Head of caudate nucleus (tissue), 42 donors: ENCODE measurements at regions not wholly inside any gene's neighbourhood (a gene's known extent, or its start where the extent isn't known, plus 50 kb on each side); places are given as distances from the start of the nearest gene placed in this dataset.
"Not testable (repeated sequence)": the region's sequence is repeated elsewhere in the genome, so short reads cannot be mapped to it uniquely, and the experiment has no call there.

ENCODE experiments used
- DNase-seq, 42 donors: peaks; one replicate each; pipeline versions ENCODE4 v3.0.0 to v3.0.0-alpha.2; 2020 to 2021; ENCODE audit warnings: mixed read lengths in 7 of 42
- intact Hi-C: fragments of 100-400 bp; cut with DNase I; formaldehyde crosslinking; loops from one replicate; pipeline ENCODE4 v1.15.0; 2022

DNA sequence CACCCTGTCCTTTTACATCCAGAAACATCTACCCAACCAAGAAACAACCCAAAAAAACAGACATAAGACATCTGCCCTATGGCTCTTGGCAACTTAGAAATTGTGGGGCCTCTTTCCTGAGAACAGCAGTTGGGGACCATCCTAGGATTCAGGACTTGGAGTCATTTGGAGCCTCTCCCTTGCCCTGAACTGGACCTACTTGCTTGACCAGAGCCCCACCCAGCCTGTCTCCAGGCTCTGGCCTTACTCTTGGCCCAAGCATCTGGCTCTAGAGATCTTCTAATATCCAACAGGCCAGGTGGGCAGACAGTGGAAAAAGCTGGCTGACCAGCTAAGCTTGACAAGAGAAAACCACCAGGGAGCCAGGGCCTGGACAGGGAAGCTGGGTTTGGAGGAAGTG is 99.1 kb upstream of the C2CD4B start:
- intact Hi-C loops = no loop called here

DNA sequence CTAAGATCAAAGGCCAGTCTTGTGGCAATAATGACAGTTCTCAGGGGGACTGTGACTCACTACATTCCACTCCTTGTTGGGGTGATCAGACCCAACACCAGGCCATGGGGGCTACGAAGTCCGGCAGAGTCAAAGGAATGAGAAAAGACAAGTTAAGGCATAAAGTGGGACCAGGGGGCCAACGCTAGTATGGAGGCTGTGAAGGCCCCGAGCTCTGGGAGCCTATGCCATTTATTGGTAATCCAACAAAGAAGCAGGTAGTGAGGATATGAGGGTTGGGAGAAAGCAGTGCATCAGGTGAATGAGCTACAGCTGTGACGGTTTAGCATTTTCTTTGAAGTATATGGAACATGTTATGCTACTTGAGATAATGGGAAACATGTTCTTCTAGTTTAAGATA is 104.4 kb upstream of the C2CD4B start:
- intact Hi-C loops = no loop called here
- DNase-seq = no peak

More for the DNA sequence above, 99.1 kb upstream of the C2CD4B start:
- no peak for DNase-seq

DNA sequence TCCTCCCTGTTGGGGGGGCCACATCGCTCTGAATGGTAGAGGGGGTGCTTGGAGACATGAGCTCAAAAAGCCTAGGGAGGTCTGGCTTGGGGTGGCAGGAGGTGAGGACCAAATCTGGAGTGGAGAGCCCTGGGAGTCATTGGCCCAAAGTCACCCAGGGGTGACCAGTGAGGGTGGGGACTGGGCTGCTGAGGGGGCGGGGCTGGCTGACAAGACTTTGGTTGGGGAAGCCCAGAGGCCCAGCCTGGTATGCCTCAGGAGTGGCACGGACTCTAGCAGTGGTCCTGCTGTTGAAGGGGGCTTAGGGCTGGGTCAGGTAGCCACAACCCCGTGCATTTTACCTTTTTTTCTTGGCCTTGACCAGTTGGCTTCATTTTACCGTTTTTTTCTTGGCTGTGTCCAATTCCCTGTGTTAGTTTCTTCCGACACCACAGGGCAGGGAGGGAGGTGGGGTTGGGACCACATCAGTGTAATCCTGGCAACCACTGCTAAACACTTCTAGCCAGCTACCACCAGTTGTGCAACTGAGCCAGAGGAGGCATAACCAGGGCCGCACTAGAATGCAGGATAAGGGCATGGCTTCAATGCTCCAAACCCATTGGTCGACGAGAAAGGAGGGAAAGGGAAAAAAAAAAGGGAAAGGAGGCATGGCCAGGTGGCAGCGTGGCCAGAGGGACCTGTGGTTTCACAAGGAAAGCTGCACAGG is 105.3 kb upstream of the C2CD4B start:
- intact Hi-C loops = no loop called here
- no peak for DNase-seq

DNA sequence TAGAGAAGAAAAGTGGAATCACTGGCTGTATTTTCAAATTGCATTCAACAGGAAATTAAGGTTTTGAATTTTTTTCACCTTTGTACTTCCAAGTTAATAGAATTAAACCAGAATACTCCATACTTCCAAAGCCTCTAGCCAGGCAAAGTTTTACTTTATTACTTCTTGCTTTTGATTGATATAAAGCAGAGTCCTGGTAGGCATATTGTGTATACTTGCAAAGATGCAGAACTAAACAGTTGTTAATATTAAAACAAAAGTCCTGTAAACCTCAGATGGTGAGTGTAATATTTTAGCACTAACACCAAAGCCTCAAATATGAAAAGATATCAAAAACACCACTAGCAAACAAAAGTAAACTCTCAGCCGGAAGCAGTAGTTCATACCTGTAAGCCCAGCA is 107.2 kb upstream of the C2CD4B start:
- intact Hi-C loops = no loop called here
- DNase-seq = no peak

DNA sequence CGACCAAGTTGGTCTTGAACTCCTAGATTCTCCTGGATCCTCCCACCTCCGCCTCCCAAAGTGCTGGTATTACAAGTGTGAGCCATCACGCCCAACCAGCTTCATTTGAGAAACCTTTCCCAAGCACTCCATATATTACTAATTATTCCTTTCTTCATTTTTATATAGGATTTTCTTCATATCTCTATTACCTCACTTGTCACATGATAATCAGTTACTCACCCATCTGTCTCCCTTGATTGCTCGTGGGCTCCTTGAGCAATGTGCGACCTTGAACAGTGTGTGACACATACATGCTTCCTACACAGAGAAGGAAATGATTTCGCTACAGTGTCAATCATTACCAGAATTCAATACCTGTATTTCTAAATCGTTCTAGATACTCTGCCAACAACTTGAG is 110.7 kb upstream of the C2CD4B start:
- DNase-seq = peak in 34 of 42 donors; percentile 4 to 80 (median 37)
- intact Hi-C loops = no loop called here

DNA sequence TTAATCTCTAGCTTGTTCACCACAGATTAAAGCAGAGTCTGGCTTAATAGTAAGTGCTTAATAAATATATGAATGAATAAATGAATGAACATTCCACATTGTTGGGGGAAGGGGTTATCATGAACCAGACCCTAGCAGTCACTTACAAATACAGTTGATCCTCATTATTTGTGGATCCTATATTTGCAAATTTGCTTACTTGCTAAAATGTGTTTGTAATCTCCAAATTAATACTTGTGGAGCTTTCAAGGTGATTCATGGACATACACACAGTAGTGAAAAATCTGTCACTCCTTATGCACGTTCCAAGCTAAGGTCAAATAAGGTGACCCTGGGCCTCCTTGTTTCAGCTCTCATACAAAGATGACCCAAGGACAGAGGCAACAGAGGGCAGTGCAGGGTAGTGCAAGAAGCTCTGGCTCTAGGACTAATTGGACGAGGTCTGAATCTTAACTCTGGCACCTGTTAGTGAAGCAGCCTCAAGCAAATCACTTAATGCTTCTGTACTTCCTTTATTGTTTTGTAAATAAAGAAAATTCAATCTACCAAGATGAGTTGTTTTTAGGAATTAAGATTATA is 112.8 kb upstream of the C2CD4B start:
- intact Hi-C loops = no loop called here
- no peak for DNase-seq

DNA sequence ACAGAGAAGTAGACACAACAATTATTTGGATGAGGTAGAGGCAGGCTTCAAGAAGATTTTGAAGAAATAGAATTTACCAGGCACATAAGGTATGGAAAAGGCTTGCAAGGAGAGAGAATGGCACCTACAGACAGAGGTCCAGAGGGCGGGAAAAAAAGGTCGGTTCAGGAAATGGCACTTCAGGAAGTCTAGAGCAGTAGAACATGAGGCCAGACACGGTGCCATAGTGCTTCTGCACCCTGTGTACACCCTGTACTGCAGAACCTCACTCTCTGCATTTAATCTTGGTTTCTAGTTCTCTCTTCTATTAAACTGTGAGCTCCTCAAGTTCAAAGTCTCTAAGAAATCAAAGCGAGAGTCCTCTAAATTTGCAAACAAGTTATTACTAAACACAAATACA is 113.4 kb upstream of the C2CD4B start:
- intact Hi-C loops = no loop called here
- DNase-seq = no peak

DNA sequence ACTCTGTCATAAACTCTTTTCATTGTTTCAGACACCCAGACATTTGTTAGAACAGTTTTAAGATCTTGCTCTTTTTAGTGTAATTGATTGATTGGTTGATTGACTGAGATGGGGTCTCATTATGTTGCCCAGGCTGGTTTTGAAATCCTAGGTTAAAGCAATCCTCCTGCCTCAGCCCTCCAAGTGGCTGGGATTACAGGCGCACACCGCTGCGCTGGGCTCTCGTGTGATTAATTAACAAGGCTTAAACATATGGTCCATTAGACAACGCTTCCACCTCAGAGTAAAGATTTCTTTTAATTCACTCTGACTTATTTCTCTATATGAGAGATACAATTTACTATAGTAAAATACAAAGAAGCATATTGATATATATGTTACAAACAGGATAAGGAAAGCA is 114.0 kb upstream of the C2CD4B start:
- intact Hi-C loops = no loop called here
- no peak for DNase-seq

DNA sequence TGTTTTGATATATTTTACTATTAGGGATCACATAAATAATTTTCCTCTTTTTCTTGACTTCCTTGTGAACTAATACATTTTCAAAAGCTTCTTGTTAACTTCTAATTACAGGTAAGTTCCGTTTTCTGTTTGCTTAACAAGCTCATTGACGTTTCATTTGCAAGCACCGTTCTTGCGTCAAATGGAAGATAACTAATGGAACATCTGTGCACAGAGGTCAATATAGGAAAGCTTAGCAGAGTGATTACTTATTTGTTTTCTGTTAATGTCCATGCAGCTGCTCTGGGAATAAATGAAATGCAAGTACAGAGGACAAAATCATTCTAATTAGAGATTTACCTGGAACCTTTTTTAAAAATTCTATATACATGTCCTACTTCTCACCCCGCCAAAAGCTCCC is 115.5 kb upstream of the C2CD4B start:
- intact Hi-C loops = no loop called here
- no peak for DNase-seq

DNA sequence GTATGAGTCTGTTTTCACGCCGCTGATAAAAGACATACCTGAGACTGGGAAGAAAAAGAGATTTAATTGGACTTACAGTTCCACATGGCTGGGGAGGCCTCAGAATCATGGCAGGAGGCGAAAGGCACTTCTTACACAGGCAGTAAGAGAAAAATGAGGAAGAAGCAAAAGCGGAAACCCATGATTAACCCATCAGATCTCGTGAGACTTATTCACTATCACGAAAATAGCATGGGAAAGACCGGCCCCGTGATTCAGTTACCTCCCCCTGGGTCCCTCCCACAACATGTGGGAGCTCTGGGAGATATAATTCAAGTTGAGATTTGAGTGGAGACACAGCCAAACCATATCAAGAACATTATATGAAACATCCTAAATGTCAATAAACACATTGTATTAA is 116.7 kb upstream of the C2CD4B start:
- intact Hi-C loops, DNase-seq: not testable (repeated sequence)

DNA sequence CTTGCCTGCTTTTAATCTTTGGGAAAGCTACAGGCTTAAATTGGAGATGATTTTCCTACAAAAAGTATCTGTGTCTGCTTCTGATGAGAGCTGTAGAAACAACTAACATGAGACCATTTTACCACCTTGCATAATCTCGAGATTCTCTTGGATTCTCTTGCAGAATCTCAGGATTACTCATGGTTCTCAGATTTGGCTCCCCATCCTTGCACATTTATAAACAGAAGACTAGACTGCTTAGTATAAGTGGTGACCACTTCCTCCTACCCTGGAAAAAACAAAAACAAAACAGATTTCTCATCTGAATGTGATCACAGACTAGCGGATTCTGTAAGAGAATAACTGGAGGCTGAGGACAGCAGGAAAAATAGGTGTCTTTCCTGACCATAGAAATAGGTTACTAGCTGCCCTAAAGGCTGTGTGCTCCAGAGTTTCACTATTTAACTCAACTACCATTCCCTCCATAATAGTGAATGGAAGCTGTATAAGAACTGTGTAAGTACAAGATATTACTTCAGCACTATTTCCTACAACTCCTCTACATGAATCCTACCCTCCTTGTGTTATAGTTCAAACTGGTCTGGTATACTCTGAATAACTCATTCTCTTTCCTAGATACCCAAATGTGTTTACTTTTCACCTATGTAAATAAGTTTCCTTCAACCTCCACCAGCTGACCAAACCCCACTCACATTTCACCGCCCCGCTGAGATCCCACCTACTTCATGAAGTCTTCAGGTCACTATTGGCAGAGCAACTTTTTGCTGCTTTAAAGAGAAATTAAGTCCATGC is 122.2 kb upstream of the C2CD4B start:
- intact Hi-C loops = no loop called here
- DNase-seq = no peak

DNA sequence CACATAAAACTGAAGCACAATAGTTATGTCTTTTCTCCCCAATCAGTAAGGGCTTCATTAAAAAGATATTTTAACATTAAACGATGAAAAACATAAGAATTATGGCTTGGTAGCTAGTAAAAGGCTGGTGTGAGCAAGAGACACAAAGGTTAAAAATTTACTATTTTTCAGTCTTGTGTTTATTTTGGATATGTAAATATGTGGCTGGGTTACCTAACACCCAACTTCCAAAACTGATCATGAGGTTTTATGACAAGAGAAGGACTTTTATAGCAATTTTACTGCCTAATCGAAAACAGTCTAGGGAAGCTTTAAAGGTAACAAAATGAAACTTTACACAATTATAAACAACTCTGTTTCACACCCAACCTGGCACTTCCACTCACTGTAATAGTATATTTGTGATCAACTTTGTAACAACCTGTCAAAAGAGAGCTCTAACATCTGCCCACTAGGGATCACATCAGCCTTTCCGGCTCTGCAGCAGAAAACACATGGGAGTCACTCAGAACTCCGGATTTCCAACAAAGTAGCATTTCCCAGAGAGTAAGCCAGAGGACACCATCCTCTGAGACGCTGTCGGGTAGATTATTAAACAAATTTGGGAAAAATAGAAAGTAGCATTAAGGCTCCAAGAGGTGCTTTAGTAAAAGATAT is 123.4 kb upstream of the C2CD4B start:
- no peak for DNase-seq
- intact Hi-C loops = no loop called here

DNA sequence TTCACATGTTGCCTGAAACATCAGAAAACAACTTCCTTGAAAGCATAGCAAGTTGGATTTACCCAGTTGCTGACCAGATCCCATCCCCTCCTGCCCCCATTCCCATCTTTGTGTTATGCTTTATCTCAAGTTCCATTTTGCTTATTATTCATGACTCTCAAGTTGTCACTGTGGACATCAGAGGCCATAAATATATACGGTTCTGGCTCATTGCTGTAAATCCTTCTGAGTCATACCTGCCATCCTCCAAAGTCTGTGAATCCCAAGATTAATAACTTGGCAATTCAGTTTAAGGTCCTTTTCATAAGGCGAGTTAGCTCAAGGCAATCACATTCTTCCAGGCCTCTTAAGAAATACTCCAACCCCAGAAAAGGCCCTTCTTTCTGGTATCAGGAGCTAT is 126.2 kb upstream of the C2CD4B start:
- no peak for DNase-seq
- intact Hi-C loops = no loop called here

DNA sequence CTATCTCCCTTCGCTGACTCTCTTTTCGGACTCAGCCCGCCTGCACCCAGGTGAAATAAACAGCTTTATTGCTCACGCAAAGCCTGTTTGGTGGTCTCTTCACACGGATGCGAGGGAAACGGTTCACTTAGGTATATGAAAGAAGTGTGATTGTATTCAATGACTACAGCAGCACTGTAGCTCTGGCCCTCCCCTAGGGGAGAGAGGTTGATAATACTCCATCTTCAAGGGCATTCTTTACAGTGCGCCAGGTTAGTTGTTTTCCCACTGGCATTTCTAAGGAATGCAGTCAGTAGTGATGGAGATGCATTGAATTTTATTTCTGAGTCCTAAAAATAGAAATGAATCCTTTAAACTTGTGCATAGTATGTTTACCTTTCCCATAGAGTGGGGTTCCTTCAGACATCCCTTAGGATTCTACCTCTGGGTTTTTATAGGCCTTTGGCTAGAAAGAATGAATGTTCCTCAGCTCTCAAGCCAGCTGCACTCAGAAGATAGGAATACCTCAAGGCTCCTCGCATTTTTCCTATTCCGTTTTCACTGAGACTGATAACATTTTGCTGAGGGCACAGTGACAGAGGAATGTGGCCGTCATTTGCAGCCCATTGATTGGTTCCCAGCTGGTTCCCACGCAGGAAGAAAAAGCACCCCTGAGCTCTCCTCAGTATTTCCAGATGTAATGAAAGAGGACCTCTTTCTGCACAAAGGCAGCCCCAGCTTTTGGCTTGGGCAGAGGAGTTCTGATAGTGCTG is 131.8 kb upstream of the C2CD4B start:
- no peak for DNase-seq
- intact Hi-C loops = no loop called here

DNA sequence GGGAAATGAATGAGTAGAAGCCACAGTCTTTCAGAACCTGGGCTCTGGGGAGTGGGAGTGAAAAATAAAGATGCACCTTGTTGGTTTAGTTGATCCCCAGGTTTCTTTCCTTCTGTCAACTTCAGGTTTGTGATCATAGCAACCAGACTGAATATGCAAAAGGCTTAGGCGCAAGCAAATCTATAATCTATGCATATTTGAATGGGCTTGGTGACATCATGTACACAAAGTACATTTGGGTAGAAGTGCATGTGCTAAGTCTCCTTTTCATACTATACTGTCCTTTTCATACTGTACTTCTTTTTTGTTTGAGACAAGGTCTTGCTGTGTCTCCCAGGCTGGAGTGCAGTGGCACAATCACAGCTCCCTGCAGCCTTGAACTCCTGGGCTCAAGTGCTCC is 132.4 kb upstream of the C2CD4B start:
- intact Hi-C loops = no loop called here
- DNase-seq = no peak

DNA sequence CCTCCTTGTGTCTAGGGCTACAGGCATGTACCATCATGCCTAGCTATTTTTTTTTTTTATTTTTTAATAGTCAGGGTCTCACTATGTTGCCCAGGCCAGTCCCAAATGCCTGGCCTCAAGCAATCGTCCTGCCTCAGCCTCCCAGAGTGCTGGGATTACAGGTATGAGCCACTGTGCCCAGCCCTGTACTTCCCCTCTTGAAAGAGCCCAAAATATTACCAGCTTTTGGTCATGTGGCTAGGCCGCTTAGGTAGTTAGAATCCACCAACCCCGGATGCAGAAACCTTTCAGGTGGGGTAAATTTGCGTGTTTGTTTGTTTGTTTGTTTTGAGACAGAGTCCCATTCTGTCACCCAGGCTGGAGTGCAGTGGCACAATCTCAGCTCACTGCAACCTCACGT is 132.8 kb upstream of the C2CD4B start:
- DNase-seq = no peak
- intact Hi-C loops = no loop called here

DNA sequence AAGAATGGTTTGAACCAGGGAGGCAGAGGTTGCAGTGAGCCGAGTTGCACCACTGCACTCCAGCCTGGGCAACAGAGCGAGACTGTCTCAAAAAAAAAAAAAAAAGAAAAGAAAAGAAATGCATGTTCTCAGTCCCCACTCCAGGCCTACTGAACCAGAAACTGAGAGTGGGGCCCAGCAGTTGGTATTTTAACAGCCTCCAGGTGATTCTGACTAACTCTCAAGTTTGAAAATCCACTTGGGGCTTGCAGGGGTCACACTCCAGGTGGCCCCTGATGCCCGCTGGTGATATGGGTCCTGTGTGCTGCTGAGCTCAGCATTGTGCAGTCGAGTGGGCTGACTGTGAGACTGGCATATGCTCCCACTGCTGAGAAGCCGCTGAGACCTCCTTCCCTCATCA is 133.7 kb upstream of the C2CD4B start:
- intact Hi-C loops = no loop called here
- no peak for DNase-seq

DNA sequence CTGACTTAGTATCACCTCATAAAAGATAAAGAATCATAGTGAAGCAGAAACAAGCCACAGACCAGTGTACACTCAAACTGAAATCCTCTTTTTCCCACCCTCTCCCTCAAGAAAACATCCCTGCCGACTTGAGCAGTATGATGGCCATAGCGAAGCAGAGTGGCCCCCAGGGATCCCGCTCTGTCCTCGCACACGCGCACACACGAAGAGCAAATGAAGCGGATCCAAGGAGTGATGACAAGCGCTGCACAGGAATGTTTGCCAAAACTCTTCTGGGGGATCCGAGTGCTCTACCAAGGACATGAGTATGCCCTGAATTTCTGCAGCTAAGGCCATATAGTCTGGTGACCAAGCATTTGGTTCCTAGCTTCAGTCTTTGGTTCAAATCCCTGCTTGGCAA is 134.5 kb upstream of the C2CD4B start:
- no peak for DNase-seq
- intact Hi-C loops = no loop called here

DNA sequence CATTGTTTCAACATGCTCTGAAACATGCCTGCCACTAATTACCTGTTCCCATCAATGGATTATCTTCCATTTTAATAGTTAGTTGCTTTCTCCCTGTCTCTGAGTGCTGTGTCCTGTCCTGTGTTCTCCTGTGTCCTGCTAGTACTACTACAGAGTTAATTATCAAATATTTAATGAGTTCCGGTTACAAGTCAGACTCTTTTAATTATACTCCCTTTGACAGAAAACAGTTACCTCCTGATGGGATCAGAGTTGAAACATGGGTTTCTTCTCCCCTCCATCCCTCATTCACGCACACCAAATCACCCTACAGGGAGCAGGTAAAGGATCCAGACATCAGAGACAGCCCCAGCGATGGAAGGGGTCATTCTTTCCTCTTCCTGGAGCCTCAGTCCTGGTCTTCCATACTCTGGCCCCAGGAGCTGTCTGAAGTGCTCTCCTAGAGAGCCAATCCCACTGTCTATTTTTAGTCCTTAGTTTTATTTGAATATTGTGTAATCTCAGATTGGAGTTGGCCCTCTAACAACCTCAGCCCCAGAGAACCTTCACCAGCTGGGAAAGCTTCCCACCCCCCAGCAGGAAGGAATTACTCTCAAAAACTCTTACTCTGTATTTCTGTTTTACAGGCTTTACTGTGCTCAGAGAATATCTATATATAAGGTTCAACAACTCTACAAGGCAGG is 137.0 kb upstream of the C2CD4B start:
- DNase-seq = no peak
- intact Hi-C loops = no loop called here
